ENCODE measurements at regions not wholly inside any gene's neighbourhood (a gene's known extent, or its start where the extent isn't known, plus 50 kb on each side); places are given as distances from the start of the nearest gene placed in this dataset.
"Not testable (repeated sequence)": the region's sequence is repeated elsewhere in the genome, so short reads cannot be mapped to it uniquely, and the experiment has no call there.

GRCh38 chr1:234771642-234772344 is 161.8 kb upstream of the IRF2BP2 start:
- no peak for DNase-seq

GRCh38 chr1:234770924-234771540 is 161.1 kb upstream of the IRF2BP2 start:
- DNase-seq: no peak

- peak; percentile 43 for DNase-seq
These were observed 160.2 kb upstream of the IRF2BP2 start for GRCh38 chr1:234769986-234770795.

- DNase-seq: no peak
These were observed 159.5 kb upstream of the IRF2BP2 start for GRCh38 chr1:234769284-234769985.

GRCh38 chr1:234768569-234769283 is 158.7 kb upstream of the IRF2BP2 start:
- peak; percentile 76 for DNase-seq

GRCh38 chr1:234768171-234768568 is 158.2 kb upstream of the IRF2BP2 start:
- peak; percentile 47 for DNase-seq

GRCh38 chr1:234765672-234766071 is 155.7 kb upstream of the IRF2BP2 start:
- DNase-seq: no peak

GRCh38 chr1:234765181-234765580 is 155.2 kb upstream of the IRF2BP2 start:
- DNase-seq: no peak

GRCh38 chr1:234763910-234764309 is 153.9 kb upstream of the IRF2BP2 start:
- no peak for DNase-seq

- no peak for DNase-seq
These were observed 153.4 kb upstream of the IRF2BP2 start for GRCh38 chr1:234763367-234763766.

- not testable (repeated sequence) for DNase-seq
These were observed 152.1 kb upstream of the IRF2BP2 start for GRCh38 chr1:234762127-234762526.

- DNase-seq: no peak
These were observed 150.3 kb upstream of the IRF2BP2 start for GRCh38 chr1:234760303-234760723.

- no peak for DNase-seq
These were observed 149.9 kb upstream of the IRF2BP2 start for GRCh38 chr1:234759888-234760287.

- peak; percentile 47 for DNase-seq
These were observed 148.9 kb upstream of the IRF2BP2 start for GRCh38 chr1:234758851-234759250.

- no peak for DNase-seq
These were observed 146.9 kb upstream of the IRF2BP2 start for GRCh38 chr1:234756857-234757256.

GRCh38 chr1:234756066-234756774 is 146.2 kb upstream of the IRF2BP2 start:
- DNase-seq: peak; percentile 32

GRCh38 chr1:234755449-234755863 is 145.5 kb upstream of the IRF2BP2 start:
- DNase-seq: no peak

GRCh38 chr1:234753979-234754378 is 144.0 kb upstream of the IRF2BP2 start:
- DNase-seq: no peak

- no peak for DNase-seq
These were observed 142.9 kb upstream of the IRF2BP2 start for GRCh38 chr1:234752927-234753326.

GRCh38 chr1:234751678-234752077 is 141.7 kb upstream of the IRF2BP2 start:
- no peak for DNase-seq

- no peak for DNase-seq
These were observed 141.1 kb upstream of the IRF2BP2 start for GRCh38 chr1:234750922-234751627.

All from CD4-positive, alpha-beta T cell treated with Interleukin-17A for 4 hours (primary cell).